Endothelial cell of umbilical vein (primary cell): ENCODE measurements at regions not wholly inside any gene's neighbourhood (a gene's known extent, or its start where the extent isn't known, plus 50 kb on each side); places are given as distances from the start of the nearest gene placed in this dataset.

Source experiments
- BruUV-seq: library from RNA; stranded (reverse); fragments of 400-500 nt; replicated peaks from 2 replicates; lab custom pipeline; 2021; lab: Mats Ljungman, UMichigan
- CTCF ChIA-PET: fragments of 300-600, 350-600 bp; sonication (Branson Sonifier 250); formaldehyde crosslinking; loops from one replicate; lab custom pipeline; 2021; ENCODE audit warnings: antibody characterized with exemption, inconsistent platforms; lab: Charles Lee
- POLR2A ChIA-PET: fragments of 300-600, 350-600 bp; sonication (Branson Sonifier 250); formaldehyde crosslinking; loops from one replicate; lab custom pipeline; 2021; ENCODE audit warnings: antibody characterized with exemption, inconsistent platforms; lab: Charles Lee
- DNase-seq: peaks from one replicate; pipeline ENCODE4 v3.0.0-alpha.2; 2011; ENCODE audit warnings: low read depth, low spot score
- FAIRE-seq: peaks from 2 replicates; lab custom pipeline; 2011; peaks lifted over from hg19 to GRCh38; lab: Jason Lieb, UNC
- H2AFZ ChIP-seq: 2 replicates; pipeline ENCODE4 v1.6.0; 2012; ENCODE audit warnings: low read depth, low read length, control low read depth, inconsistent platforms
- H3K27ac ChIP-seq: 2 replicates; pipeline ENCODE4 v1.5.1; 2011; ENCODE audit warnings: low read depth, mild to moderate bottlenecking, control low read depth, low read length, moderate library complexity; ENCODE audit not compliant: insufficient read depth
- H3K27me3 ChIP-seq, 2 experiments: 2 replicates each; pipeline versions ENCODE4 v1.6.0 to v1.6.1; 2011; ENCODE audit warnings: low read length in 2 of 2, mixed read lengths in 1 of 2; ENCODE audit not compliant: control insufficient read depth in 2 of 2, insufficient read depth in 2 of 2
- H3K36me3 ChIP-seq, 2 experiments: 2 replicates in 1 of 2; 3 replicates in 1 of 2; pipeline ENCODE4 v1.5.1; 2011; ENCODE audit warnings: low read length in 2 of 2, mild to moderate bottlenecking in 1 of 2, moderate library complexity in 1 of 2; ENCODE audit not compliant: control insufficient read depth in 2 of 2, insufficient read depth in 2 of 2; ENCODE audit errors: extremely low read depth in 1 of 2
- H3K4me1 ChIP-seq: 3 replicates; pipeline ENCODE4 v1.5.1; 2011; ENCODE audit warnings: mild to moderate bottlenecking, low read length; ENCODE audit not compliant: control insufficient read depth, insufficient read depth; ENCODE audit errors: extremely low read depth
- H3K4me2 ChIP-seq: 2 replicates; pipeline ENCODE4 v1.6.1; 2011; ENCODE audit warnings: low read length, control low read depth, mixed read lengths; ENCODE audit not compliant: insufficient read depth
- H3K4me3 ChIP-seq, 3 experiments: fragments of 200-600 bp in 1 of 3; sonication (generic), shearing (Covaris generic) in 1 of 3; replicated peaks in 1 of 3; 2 replicates each; pipeline ENCODE4 v1.5.1; 2011 to 2016; ENCODE audit warnings: control low read depth in 3 of 3, low read length in 3 of 3, mild to moderate bottlenecking in 2 of 3, inconsistent platforms in 1 of 3, low read depth in 1 of 3, moderate library complexity in 1 of 3; ENCODE audit not compliant: insufficient read depth in 1 of 3
- H3K79me2 ChIP-seq: 2 replicates; pipeline ENCODE4 v1.6.0; 2012; ENCODE audit warnings: low read length, inconsistent platforms; ENCODE audit not compliant: control insufficient read depth, insufficient read depth
- H3K9ac ChIP-seq: replicated peaks from 2 replicates; pipeline ENCODE3; 2011; ENCODE audit warnings: low read length, control low read depth; ENCODE audit not compliant: insufficient read depth; ENCODE audit errors: extremely low read depth
- H3K9me1 ChIP-seq: replicated peaks from 3 replicates; pipeline ENCODE4 v1.6.0; 2011; ENCODE audit warnings: mild to moderate bottlenecking, low read length; ENCODE audit not compliant: control insufficient read depth, insufficient read depth; ENCODE audit errors: extremely low read depth
- H3K9me3 ChIP-seq: replicated peaks from 2 replicates; pipeline ENCODE4 v1.5.1; 2012; ENCODE audit warnings: low read length, inconsistent platforms; ENCODE audit not compliant: control insufficient read depth, insufficient read depth
- H4K20me1 ChIP-seq: replicated peaks from 2 replicates; pipeline ENCODE3; 2011; ENCODE audit warnings: mild to moderate bottlenecking, low read length; ENCODE audit not compliant: control insufficient read depth, insufficient read depth; ENCODE audit errors: extremely low read depth
- EZH2 ChIP-seq: IDR thresholded peaks from 2 replicates; pipeline ENCODE4 v1.6.1; 2012; ENCODE audit warnings: borderline replicate concordance, low read depth, mild to moderate bottlenecking, moderate library complexity, low read length, inconsistent platforms; ENCODE audit not compliant: severe bottlenecking
- FOS ChIP-seq: IDR thresholded peaks from 2 replicates; pipeline ENCODE4 v1.6.1; 2011; ENCODE audit warnings: mild to moderate bottlenecking, low read length, moderate library complexity, borderline replicate concordance; ENCODE audit not compliant: insufficient read depth
- GATA2 ChIP-seq: IDR thresholded peaks from 2 replicates; pipeline ENCODE4 v1.7.0; 2011; ENCODE audit warnings: low read depth, mild to moderate bottlenecking, moderate library complexity, mixed read lengths, low read length; ENCODE audit not compliant: insufficient read length, insufficient read depth
- JUN ChIP-seq: IDR thresholded peaks from 2 replicates; pipeline ENCODE4 v1.6.1; 2011; ENCODE audit warnings: borderline replicate concordance, low read depth; ENCODE audit not compliant: insufficient read length, insufficient read depth
- MYC ChIP-seq: IDR thresholded peaks from one replicate; pipeline ENCODE4 v1.6.1; 2011; ENCODE audit warnings: mild to moderate bottlenecking, low read depth, low read length
- POLR2A ChIP-seq: IDR thresholded peaks from 2 replicates; pipeline ENCODE4 v1.6.1; 2012; ENCODE audit warnings: low read depth, mild to moderate bottlenecking, control low read depth, low read length
- POLR2AphosphoS5 ChIP-seq: IDR thresholded peaks from 2 replicates; pipeline ENCODE4 v1.6.1; 2012; ENCODE audit warnings: low read depth, mild to moderate bottlenecking, control low read depth, low read length, moderate library complexity; ENCODE audit not compliant: insufficient read depth
- dilution Hi-C: fragments of 300-500 bp; cut with MboI; formaldehyde crosslinking; loops from one replicate; pipeline ENCODE4 v1.15.0; 2019; ENCODE audit warnings: low sequenced_read_pairs; ENCODE audit not compliant: extremely low pct_ligation_motif_present
- intact Hi-C: fragments of 100-400 bp; cut with micrococcal nuclease; formaldehyde crosslinking; loops from one replicate; pipeline ENCODE4 v1.10.0; 2022
- TF ChIP-seq, protein P1 (sequence below), 2 donors: IDR thresholded peaks; 1 replicate in 1 of 2; 2 replicates in 1 of 2; pipeline ENCODE4 v1.5.1; 2011; ENCODE audit warnings: low read length in 2 of 2, mild to moderate bottlenecking in 2 of 2, moderate library complexity in 2 of 2, control low read depth in 1 of 2, inconsistent platforms in 1 of 2, low read depth in 1 of 2; ENCODE audit not compliant: insufficient read depth in 1 of 2; ENCODE audit errors: extremely low read depth in 1 of 2
- TF ChIP-seq, protein P2 (sequence below): IDR thresholded peaks from 2 replicates; pipeline ENCODE4 v1.6.1; 2011; ENCODE audit not compliant: insufficient read depth, insufficient read length

DNA sequence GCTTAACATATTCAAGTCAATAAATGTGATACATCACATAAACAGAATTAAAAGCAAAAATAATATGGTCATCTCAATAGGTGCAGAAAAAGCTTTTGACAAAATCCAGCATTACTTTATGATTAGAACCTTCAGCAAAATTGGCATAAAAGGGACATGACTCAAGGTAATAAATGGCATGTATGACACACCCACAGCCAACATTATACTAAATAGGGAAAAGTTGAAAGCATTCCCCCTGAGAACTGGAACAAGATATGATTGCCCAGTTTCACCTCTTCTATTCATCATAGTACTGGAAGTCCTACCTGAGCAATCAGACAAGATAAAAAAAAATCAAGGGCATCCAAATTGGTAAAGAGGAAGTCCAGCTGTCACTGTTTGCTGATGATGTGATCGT is 594.7 kb downstream of the DIPK2A start:
- Histone ChIP-seq H3K36me3 (no peaks in the 10 kb centered on the region), H3K4me2 (no peak overlapping the region), H3K27me3 (no peaks in the 10 kb centered on the region), H3K4me3 (no peak overlapping the region), H3K4me1 (peaks cover 5% of the 10 kb centered on the region), H3K9ac (no peak overlapping the region), H3K27ac (no peak overlapping the region), H4K20me1 (no peaks in the 10 kb centered on the region), H3K9me1 (no peaks in the 10 kb centered on the region), H2AFZ (no peak overlapping the region), H3K9me3 (no peaks in the 10 kb centered on the region), H3K79me2 (no peaks in the 10 kb centered on the region)
- dilution Hi-C loops (no loop called here), intact Hi-C loops (no loop called here)
- TF ChIP-seq FOS (no peak), POLR2AphosphoS5 (no peak), GATA2 (no peak), POLR2A (no peak), MYC (no peak), EZH2 (no peak), JUN (no peak)
- TF ChIP-seq, protein P1, sequence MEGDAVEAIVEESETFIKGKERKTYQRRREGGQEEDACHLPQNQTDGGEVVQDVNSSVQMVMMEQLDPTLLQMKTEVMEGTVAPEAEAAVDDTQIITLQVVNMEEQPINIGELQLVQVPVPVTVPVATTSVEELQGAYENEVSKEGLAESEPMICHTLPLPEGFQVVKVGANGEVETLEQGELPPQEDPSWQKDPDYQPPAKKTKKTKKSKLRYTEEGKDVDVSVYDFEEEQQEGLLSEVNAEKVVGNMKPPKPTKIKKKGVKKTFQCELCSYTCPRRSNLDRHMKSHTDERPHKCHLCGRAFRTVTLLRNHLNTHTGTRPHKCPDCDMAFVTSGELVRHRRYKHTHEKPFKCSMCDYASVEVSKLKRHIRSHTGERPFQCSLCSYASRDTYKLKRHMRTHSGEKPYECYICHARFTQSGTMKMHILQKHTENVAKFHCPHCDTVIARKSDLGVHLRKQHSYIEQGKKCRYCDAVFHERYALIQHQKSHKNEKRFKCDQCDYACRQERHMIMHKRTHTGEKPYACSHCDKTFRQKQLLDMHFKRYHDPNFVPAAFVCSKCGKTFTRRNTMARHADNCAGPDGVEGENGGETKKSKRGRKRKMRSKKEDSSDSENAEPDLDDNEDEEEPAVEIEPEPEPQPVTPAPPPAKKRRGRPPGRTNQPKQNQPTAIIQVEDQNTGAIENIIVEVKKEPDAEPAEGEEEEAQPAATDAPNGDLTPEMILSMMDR (IDR thresholded peaks at IDR 0.05; ENCODE audit: extremely low read depth in 1 of 2, insufficient read depth in 1 of 2, low read depth in 1 of 2, low read length in 2 of 2) = no peak
- TF ChIP-seq, protein P2, sequence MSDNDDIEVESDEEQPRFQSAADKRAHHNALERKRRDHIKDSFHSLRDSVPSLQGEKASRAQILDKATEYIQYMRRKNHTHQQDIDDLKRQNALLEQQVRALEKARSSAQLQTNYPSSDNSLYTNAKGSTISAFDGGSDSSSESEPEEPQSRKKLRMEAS = no peak
- ChIA-PET CTCF (no interaction called here), POLR2A (no interaction called here)
- no peak for FAIRE-seq
- no TSS peak for BruUV-seq
- no peak for DNase-seq
